ENCODE measurements at regions not wholly inside any gene's neighbourhood (a gene's known extent, or its start where the extent isn't known, plus 50 kb on each side); places are given as distances from the start of the nearest gene placed in this dataset.
"Not testable (repeated sequence)": the region's sequence is repeated elsewhere in the genome, so short reads cannot be mapped to it uniquely, and the experiment has no call there.

GRCh38 chr2:48228345-48228684 lies 86.2 kb upstream of the FOXN2 start:
- no peak for DNase-seq

GRCh38 chr2:48229063-48229462 lies 85.4 kb upstream of the FOXN2 start:
- DNase-seq = no peak

- no peak for DNase-seq
Observed at GRCh38 chr2:48230834-48231233, 83.6 kb upstream of the FOXN2 start.

- no peak for DNase-seq
Observed at GRCh38 chr2:48232351-48232750, 82.1 kb upstream of the FOXN2 start.

GRCh38 chr2:48233005-48233404 lies 81.5 kb upstream of the FOXN2 start:
- DNase-seq = no peak

DNA sequence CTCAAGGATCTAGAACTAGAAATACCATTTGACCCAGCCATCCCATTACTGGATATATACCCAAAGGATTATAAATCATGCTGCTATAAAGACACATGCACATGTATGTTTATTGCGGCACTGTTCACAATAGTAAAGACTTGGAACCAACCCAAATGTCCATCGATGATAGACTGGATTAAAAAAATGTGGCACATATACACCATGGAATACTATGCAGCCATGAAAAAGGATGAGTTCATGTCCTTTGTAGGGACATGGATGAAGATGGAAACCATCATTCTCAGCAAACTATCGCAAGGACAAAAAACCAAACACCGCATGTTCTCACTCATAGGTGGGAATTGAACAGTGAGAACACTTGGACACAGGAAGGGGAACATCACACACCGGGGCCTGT lies 80.7 kb upstream of the FOXN2 start:
- not testable (repeated sequence) for DNase-seq

DNA sequence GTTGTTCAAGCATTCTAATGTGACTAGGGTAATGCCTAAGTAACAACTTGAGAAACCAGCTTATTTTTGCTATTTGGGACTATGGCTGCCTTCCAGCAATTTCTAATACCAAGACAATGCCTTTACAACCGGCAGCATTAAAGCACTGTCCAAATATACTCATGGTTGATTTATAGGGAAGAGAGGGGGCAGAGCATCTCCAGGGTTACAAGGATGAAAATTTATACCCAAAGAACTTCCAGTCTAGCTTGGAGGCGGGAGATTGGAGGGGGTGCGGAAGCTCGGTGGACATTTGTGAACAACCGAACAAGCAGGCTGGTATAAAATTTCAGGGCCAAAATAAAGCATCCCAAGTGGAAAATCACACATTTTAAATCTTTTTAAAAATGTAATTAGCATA lies 79.4 kb upstream of the FOXN2 start:
- DNase-seq = no peak

GRCh38 chr2:48238381-48238780 lies 76.1 kb upstream of the FOXN2 start:
- DNase-seq = no peak

DNA sequence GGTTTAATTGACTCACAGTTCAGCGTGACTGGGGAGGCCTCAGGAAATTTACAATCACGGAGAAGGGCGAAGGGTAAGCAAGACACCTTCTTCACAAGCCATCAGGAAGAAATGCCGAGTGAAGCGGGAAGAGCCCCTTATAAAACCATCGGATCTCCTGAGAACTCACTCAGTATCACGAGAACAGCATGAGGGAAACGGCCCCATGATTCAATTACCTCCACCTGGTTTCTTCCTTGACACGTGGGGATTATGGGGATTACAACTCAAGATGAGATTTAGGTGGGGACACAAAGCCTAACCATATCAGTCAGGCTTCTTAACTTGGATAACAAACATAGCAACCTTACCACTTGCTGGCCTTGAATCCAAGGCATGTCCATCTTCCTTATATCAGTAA lies 73.6 kb upstream of the FOXN2 start:
- DNase-seq = no peak

DNA sequence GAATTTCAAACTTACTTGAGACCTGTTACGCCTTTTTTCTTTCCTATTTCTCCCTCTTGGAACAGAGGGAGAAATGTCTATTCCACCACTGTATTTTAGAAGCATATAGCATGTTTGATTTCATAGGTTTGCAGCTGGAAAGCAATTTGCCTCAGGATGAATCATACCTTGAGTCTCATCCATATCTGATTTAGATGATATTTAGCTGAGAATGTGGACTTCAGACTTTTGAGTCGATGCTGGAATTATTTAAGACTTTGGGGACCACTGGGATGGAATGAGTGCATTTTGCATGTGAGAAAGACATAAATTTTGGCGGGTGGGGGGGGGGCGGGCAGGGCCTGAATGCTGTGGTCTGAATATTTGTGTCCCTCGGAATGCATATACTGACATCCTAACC lies 67.3 kb upstream of the FOXN2 start:
- DNase-seq = no peak

DNA sequence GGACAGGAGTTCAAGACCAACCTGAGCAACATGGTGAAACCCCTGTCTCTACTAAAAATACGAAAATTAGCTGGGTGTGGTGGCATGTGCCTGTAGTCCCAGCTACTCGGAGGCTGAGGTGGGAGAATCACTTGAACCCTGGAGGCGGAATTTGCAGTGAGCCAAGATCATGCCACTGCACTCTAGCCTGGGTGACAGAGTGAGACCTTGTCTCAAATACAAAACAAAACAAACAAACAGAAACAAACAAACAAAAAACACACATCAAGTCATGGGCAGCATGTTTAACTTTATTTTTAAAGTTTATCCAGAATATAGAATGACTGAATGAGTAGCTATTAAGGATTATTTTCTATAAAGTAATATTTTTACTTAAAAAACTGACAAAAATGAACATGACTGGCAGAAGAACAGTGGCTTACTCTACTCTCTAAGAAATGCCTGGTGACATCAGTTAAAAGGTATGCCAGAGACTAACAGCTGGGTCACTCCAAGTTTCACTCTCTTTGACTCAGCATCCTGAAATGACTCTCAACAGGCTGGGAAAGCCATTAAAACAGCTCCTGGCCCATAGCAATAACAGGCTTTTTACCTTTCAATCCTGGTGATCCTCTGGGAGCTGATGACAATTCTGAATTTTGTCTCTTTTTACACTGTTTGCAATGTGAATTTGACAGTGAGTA lies 66.1 kb upstream of the FOXN2 start:
- DNase-seq = no peak

DNA sequence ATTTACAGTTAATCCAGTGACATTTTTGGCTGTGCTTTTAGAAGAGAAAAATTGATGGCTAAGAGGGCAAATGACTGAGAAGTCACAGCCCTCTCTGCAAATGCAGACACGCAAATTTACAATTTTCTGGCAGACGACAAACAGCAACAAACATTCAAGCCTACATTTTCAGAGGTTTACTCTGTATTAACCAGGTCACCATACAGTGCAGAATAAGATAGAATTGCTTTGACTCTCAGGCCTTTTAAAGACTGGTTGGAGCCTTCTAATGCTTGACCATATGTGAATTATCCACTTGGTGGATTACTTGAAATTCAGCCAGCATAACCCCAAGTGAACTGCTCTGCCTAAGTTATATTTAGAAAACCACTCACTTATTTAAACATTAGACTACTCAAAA lies 65.5 kb upstream of the FOXN2 start:
- no peak for DNase-seq

GRCh38 chr2:48249631-48250473 lies 64.6 kb upstream of the FOXN2 start:
- no peak for DNase-seq

- DNase-seq = no peak
Observed at GRCh38 chr2:48250474-48250844, 64.0 kb upstream of the FOXN2 start.

- DNase-seq = no peak
Observed at GRCh38 chr2:48250943-48251342, 63.5 kb upstream of the FOXN2 start.

- no peak for DNase-seq
Observed at GRCh38 chr2:48251437-48252148, 62.9 kb upstream of the FOXN2 start.

GRCh38 chr2:48253301-48253700 lies 61.2 kb upstream of the FOXN2 start:
- no peak for DNase-seq

- DNase-seq = no peak
Observed at GRCh38 chr2:48254839-48255238, 59.6 kb upstream of the FOXN2 start.

- no peak for DNase-seq
Observed at GRCh38 chr2:48257456-48257855, 57.0 kb upstream of the FOXN2 start.

GRCh38 chr2:48258481-48259149 lies 55.9 kb upstream of the FOXN2 start:
- no peak for DNase-seq

GRCh38 chr2:48259811-48260210 lies 54.7 kb upstream of the FOXN2 start:
- no peak for DNase-seq

- no peak for DNase-seq
Observed at GRCh38 chr2:48264627-48265026, 49.9 kb upstream of the FOXN2 start.
